ENCODE measurements at regions not wholly inside any gene's neighbourhood (a gene's known extent, or its start where the extent isn't known, plus 50 kb on each side); places are given as distances from the start of the nearest gene placed in this dataset.

DNA sequence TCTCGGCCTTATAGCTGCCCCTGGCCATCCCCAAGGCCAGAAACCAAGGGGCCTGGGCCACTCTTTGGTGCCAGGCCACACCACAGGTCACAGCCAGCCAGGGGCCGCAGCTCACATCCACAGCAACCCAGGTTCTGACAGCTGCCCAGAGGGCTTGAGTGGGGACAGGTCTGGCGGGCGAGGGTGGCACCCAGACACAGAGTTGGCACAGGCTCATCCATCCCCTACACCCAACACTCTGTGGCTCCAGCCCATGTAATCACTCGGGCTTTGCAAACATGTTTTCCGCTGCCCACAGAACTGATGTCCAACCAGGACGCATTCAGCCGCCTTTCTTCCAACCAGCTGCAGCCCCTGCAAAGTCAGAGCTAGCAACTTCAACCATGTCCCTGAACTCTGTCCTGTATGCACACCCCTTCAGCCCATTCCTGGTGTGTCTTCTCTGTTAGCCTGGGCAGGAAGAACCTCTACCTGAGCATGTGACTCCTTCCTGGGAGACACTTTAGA, 57.7 kb upstream of the PPP2R2D start:
- TF ChIP-seq, protein P1, sequence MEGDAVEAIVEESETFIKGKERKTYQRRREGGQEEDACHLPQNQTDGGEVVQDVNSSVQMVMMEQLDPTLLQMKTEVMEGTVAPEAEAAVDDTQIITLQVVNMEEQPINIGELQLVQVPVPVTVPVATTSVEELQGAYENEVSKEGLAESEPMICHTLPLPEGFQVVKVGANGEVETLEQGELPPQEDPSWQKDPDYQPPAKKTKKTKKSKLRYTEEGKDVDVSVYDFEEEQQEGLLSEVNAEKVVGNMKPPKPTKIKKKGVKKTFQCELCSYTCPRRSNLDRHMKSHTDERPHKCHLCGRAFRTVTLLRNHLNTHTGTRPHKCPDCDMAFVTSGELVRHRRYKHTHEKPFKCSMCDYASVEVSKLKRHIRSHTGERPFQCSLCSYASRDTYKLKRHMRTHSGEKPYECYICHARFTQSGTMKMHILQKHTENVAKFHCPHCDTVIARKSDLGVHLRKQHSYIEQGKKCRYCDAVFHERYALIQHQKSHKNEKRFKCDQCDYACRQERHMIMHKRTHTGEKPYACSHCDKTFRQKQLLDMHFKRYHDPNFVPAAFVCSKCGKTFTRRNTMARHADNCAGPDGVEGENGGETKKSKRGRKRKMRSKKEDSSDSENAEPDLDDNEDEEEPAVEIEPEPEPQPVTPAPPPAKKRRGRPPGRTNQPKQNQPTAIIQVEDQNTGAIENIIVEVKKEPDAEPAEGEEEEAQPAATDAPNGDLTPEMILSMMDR (conservative IDR thresholded peaks at IDR 0.05; ENCODE audit: low read depth, low read length): no peak
- no peak for DNase-seq (ENCODE audit: low read depth)
- no peak overlapping the region for H3K4me3 ChIP-seq (ENCODE audit: low read depth, low read length)

DNA sequence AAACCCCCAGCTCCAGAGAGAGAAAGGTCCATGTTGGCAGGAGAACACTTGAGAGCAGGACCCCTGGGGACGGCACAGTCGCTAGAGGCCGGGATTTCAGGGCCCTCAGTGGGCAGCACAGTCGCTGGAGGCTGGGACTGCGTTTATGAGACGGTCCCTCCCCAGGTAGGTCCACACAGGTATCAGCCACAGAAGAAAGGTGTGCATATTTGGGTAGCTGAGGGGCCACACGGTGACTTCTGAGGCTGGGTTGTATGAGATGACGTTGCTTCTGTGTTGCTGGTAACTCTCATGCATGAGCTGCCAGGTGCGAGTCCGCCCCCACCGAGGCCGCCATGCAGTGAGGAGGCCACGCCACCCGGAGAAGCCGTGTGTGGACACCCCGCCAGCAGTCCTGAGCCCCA, 56.9 kb upstream of the PPP2R2D start:
- TF ChIP-seq, protein P1 (conservative IDR thresholded peaks at IDR 0.05; ENCODE audit: low read depth, low read length): no peak
- no peak overlapping the region for H3K4me3 ChIP-seq (ENCODE audit: low read depth, low read length)
- DNase-seq (ENCODE audit: low read depth): no peak

DNA sequence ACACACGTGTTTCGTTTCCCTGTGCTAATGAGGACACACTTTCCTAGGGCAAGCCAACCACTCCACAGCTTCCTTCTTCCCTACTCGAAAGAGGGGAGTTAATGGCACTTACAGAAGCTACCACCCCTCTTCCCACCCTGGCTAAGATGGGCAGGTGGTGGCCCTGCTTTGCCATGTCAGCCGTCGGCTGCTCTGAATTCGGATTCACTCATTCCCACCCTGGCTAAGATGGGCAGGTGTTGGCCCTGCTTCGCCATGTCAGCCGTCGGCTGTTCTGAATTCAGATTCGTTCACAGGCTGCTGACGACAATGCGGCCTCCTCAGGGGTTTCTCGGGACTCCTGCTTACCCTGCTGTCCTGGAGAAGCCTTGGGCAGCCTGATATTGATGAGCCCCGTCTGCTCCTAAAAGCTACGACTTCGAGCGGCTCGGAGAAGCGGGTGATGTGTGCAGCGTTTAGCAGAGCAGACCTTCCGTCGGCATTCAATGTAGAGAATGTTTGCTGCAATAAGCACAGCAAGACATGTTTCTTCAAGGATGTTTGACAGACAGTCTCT, 56.2 kb upstream of the PPP2R2D start:
- TF ChIP-seq, protein P1 (conservative IDR thresholded peaks at IDR 0.05; ENCODE audit: low read depth, low read length): no peak
- no peak for DNase-seq (ENCODE audit: low read depth)
- H3K4me3 ChIP-seq (ENCODE audit: low read depth, low read length): no peak overlapping the region

DNA sequence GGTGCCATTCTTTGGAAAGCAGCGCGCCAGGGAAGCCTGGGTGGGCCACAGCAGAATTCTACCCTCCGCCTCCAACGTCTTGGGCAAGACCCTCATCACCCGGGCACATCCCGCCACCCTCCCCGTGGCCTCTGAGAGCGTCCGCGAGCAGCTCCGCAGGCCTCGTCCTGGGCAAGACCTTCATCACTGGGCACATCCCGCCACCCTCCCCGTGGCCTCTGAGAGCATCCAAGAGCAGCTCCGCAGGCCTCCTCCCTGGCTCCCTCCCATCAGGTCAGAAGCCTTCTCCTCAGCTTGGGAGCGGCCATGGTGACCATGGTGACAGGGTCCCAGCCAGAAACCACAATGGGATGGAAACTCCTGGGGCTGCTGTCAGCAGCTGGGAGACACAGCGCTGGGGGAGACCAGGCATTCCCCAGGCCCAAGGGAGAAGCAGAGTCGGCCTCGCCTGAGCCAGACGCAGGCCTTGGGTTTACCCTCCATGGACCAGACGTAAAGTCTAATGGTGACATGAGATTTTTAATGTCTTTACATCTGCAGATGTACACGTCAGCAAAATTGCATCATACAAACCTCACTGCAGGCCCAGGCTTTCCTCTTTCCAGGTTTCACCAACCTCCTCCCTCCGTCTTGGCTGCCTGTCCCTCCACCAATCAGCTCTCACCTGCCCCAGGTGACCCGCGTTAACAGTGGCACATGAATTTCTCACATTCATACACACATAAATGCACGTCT, 55.1 kb upstream of the PPP2R2D start:
- TF ChIP-seq, protein P1 (conservative IDR thresholded peaks at IDR 0.05; ENCODE audit: low read depth, low read length): no peak
- no peak for DNase-seq (ENCODE audit: low read depth)

DNA sequence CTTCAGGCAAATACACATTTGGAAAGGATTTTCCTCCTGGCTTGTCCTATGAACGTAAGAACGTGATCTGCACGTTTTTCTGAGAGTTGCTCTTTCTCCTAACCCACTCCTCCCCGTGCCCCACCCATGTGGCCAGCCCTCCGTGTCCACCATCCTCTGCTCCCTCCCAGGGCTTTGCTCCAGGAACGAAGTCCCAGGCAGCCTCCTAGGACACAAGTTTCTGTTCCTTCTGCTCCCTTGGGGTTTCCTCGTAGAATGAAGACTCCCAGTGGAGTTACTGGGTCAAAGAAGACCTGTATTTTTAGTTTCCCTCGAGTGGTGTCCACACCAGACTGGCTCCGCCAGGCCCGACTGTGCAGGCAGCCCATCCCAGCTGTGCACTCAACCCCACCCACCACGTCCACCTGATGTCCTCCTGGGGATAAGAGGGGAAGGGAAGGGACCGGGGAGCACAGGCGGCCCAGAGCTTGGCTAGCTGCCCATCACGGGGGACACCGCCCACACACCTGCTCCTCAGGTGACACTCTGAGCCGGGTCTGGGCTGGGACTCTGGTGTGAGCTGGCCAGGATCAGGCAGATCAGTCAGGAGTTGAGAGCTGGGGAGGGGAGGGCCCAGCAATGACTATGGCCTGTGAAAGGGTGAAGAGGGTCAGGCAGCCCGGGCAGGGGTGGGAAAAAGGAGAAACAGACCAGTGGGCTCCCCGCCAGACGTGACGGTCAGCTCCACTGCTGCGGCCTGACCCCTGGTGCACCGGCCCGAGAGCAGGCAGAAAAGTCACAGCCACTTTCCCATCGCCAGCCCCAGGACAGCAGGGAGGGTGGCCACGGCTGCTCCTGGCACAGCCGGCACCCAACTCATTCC, 54.3 kb upstream of the PPP2R2D start:
- H3K4me3 ChIP-seq (ENCODE audit: low read depth, low read length): no peak overlapping the region
- TF ChIP-seq, protein P1 (conservative IDR thresholded peaks at IDR 0.05; ENCODE audit: low read depth, low read length): no peak
- DNase-seq (ENCODE audit: low read depth): no peak

More for the DNA sequence above, 55.1 kb upstream of the PPP2R2D start:
- H3K4me3 ChIP-seq (ENCODE audit: low read depth, low read length): no peak overlapping the region

DNA sequence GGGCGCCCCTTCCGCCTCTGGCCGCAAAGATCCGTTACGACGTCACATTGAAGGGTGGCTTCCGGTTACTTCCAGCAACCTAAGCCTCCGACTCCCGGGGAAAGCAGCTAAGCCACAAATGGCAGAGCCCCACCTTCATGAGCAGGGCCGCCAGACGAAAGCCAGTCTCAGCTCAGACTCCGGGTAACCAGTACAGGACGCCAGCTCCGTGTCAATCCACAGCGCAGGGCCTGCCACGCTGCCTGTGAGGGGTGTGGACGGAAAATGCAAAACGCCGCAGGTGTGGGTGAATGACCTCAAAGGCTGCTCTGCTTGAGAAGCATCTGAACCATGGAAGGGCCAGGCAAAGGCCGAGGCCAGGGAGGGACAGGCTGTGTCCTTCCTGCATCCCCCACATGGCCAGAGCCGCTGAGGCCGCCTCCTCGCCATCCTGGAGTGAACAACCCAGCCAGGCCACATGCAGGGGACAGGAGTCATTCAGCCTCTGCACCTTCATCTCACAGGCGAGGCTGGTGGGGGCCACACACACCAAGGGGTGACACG, 53.5 kb upstream of the PPP2R2D start:
- DNase-seq (ENCODE audit: low read depth): no peak
- TF ChIP-seq, protein P1 (conservative IDR thresholded peaks at IDR 0.05; ENCODE audit: low read depth, low read length): no peak
- no peak overlapping the region for H3K4me3 ChIP-seq (ENCODE audit: low read depth, low read length)

Data from epithelial cell of proximal tubule (primary cell).